GM19372 (cell line): ENCODE measurements at regions not wholly inside any gene's neighbourhood (a gene's known extent, or its start where the extent isn't known, plus 50 kb on each side); places are given as distances from the start of the nearest gene placed in this dataset.

Source experiments
- ATAC-seq: cut with Tn5 transposase; IDR thresholded peaks from one replicate; pipeline ENCODE4 v1.9.1; 2021; ENCODE audit warnings: mild to moderate bottlenecking, low read depth, moderate library complexity; ENCODE audit not compliant: unreplicated experiment

- ATAC-seq, result no peak
Measured at GRCh38 chr10:10462151-10462941, 555.3 kb upstream of the CELF2 start.

DNA sequence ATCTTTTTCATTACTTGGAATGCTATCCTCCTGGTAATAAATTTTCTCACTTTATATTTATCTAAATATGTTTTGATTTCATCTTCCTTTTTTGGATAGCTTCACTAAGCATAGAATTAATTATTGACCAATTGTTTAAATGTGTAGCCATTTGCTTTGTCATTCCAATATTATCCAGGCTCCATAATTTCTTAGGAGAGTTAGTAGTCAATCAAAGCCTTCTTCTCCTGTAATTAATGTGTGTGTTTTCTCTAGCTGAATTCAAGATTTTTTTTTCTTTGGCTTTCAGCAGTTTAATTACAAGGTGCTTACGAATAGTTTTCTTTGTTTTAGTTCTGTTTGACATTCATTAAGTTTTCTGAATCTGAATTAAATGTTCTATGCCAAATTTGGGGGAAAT lies 545.9 kb upstream of the CELF2 start:
- ATAC-seq, result no peak

GRCh38 chr10:10475812-10476211 lies 541.9 kb upstream of the CELF2 start:
- no peak for ATAC-seq

DNA sequence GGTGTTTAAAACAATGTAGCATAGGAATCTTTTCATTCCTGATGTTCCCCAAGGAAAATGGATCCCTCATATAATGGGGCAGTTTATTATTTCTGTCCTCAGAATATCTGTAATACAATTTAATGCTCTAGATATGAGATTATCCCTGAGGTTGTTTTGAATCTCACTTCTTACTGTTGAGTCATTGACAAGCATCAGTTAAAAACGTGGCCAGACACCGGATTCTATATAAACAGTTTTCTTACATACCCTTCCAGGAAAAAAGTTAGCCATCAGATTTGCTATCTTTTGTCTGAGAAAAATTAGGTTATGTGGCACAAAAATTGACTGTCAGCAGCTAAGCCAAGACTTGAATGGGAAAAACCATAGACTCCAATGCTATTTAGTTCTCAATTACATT lies 539.8 kb upstream of the CELF2 start:
- ATAC-seq, result no peak

GRCh38 chr10:10479465-10479864 lies 538.2 kb upstream of the CELF2 start:
- ATAC-seq, result no peak

DNA sequence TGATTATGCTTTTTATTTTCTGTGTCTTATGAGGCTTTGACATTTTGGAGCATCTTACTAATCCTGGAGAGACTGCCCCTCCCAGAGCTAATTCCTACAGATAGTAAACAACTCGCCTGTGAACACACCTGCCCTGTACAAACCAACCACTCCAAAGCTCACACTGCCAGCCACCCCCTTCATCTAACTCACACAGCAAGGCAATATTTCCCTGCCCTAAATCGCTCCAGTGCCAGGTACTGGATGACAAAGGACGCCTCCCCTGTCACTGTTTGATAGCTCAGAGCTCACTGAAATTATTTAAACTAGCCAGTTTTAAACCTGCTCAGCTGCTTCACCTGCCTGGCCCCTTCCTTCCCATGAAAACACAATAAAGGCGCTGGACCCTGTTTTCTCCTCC lies 535.1 kb upstream of the CELF2 start:
- no peak for ATAC-seq

DNA sequence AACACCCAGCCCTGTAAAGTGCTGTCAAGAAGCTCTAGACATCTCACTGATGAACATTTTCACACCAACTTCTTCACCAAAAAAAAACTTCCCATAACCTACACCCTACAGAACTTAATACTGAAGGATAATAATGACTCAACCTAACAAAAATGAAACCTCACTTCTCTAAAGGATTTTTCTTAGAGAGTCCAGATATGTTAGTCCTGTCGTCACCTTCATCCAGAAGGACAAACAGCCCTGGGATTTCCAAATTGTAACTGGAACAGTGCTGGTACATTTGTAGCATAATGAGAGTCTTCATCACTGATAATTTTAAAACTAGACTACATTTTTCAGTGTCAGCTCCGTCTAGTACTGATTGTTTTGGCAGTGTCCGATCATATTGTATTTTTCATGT lies 528.6 kb upstream of the CELF2 start:
- no peak for ATAC-seq

GRCh38 chr10:10489805-10490571 lies 527.7 kb upstream of the CELF2 start:
- no peak for ATAC-seq

DNA sequence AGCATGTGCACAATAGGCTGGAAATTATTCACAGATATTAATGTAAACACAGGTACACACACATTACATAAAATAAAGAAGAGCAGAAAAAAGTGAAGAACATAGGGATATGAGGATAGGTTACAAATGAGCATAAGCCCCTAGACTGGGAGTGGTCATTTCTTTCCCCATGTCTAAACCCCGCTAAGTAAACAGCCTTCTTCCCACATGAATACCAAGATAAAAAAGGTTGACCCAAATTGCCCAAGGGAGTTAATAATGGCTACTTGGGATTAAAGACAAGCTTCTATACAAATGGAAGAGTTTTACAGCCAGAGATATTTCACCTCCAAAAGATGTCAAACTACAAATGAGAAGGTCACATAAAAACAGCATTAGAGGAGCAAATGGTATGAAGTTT lies 527.1 kb upstream of the CELF2 start:
- ATAC-seq, result no peak

DNA sequence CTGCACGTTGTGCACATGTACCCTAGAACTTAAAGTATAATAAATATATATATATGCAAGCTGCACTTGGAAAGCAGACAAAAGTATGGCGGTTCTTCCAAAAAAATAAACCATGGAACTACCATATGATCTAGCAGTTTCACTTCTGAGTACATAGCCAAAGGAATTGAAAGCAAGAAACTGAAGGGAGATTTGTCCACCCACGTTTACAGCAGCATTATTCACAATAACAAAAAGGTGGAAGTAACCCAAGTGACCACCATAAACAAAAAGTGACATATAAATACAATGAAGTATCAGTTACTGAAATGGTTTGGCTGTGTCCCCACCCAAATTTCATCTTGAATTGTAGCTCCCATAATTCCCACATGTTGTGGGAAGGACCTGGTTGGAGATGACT lies 525.3 kb upstream of the CELF2 start:
- no peak for ATAC-seq

DNA sequence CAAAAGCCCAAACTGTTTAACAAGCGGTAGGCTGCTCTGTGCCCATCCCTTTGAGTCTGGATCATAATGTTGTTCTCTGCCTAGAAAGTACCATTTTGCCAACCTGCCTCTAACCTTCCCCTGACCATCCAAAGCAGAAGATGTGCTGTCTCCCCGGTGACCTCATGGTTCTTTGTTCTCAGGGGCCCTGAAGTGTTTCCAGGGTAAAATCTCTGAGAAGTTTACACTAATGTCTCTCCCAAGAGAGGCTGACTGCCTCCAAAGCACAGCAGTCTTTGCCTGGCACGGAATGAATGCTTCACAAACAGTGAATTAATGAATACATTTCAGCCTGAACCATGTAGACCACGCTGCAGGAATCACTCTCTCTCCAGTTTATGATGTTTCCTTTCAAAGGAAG lies 523.8 kb upstream of the CELF2 start:
- no peak for ATAC-seq

- ATAC-seq, result no peak
Measured at GRCh38 chr10:10497245-10497644, 520.4 kb upstream of the CELF2 start.

DNA sequence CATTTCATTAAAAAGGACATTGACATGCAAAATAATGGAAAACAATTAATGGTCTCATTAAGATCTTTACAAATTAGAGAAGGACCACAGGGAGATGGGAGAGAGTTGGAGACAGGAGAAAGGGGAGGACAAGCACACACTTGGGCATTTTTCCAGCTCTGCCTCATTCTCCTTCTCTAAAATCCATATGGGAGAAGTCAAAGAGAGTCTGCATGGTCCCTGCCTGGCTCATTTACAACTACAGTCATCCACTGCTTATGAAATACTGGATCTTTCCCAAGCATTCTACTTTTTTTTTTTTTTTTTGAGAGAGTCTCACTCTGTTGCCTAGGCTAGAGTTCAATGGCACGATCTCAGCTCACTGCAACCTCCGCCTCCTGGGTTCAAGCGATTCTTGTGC lies 518.9 kb upstream of the CELF2 start:
- no peak for ATAC-seq

DNA sequence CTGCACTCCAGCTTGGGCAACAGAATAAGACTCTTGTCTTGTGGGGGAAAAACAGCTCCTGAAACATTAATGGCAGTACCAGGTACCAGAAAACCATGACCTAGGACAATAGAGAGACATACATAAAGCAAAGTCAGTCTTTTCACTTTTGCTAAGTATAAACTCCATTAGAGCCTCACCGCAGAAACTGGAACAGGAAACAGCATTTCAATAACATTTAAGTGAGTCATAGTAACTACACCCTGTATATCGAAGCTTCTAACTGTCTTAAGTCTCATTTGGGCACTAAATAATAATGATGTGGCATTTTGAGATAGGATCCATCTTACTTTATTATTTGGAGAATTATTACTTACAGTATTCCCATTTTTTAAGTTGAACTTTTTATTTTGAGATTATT lies 517.8 kb upstream of the CELF2 start:
- ATAC-seq, result no peak

DNA sequence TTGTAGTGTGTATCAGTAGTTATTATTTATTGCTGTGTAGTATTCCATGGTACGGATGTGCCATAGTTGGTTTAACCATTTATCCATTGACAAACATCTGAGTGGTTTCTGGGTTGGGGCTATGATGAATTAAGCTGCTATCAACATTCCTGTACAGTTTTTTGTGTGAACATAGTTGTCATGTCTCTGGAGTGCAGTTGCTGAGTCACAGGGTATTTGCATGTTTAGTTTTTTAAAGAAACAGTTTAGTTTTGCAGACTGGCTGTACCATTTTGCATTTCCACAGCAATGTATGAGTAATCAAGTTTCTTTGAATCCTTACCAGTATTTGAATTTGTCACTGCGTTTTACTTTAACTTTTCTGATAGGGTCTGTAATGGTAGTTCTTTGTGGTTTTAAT lies 516.7 kb upstream of the CELF2 start:
- ATAC-seq, result no peak

GRCh38 chr10:10503772-10504171 lies 513.9 kb upstream of the CELF2 start:
- ATAC-seq, result no peak

DNA sequence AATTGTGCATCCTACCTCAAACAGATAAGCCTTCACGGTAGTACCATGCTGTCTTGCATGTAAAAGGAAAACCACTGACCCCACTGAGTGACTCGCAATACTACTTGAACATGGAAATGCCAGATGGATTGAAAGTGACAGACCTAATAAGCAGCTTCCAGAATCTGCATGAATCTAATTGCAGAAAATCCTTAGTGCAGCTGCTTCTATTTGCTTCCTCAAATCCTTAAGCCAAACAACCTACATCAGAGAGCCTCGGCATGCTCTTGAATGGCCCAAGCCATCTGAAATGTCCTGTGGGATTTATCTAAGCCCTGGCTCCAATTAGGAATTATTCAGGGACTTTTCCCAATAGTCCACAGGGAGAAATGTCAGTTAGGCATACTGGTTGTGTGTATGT lies 509.5 kb upstream of the CELF2 start:
- ATAC-seq, result no peak

- no peak for ATAC-seq
Measured at GRCh38 chr10:10510179-10510578, 507.5 kb upstream of the CELF2 start.

- no peak for ATAC-seq
Measured at GRCh38 chr10:10513067-10513466, 504.6 kb upstream of the CELF2 start.

GRCh38 chr10:10513898-10514297 lies 503.8 kb upstream of the CELF2 start:
- no peak for ATAC-seq

DNA sequence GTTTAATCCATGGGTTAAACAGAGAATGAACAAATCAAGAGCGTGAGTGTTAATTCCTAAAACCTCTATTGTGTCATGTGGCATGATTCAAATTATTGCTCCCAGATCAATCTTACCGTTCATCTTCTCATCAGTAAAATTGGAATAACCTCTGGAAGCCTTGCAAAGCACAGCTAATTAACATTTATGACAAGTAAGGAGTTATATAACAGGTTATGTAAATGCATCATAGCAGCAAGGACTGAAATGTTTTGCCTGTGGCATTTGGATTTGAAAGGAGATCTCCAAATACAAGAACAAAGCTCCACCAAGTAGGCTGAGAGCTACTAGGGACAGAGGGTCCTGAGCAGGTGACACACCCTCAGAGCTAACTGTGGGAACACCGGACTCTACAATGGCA lies 502.9 kb upstream of the CELF2 start:
- ATAC-seq, result no peak
